ENCODE measurements at regions not wholly inside any gene's neighbourhood (a gene's known extent, or its start where the extent isn't known, plus 50 kb on each side); places are given as distances from the start of the nearest gene placed in this dataset.

DNA sequence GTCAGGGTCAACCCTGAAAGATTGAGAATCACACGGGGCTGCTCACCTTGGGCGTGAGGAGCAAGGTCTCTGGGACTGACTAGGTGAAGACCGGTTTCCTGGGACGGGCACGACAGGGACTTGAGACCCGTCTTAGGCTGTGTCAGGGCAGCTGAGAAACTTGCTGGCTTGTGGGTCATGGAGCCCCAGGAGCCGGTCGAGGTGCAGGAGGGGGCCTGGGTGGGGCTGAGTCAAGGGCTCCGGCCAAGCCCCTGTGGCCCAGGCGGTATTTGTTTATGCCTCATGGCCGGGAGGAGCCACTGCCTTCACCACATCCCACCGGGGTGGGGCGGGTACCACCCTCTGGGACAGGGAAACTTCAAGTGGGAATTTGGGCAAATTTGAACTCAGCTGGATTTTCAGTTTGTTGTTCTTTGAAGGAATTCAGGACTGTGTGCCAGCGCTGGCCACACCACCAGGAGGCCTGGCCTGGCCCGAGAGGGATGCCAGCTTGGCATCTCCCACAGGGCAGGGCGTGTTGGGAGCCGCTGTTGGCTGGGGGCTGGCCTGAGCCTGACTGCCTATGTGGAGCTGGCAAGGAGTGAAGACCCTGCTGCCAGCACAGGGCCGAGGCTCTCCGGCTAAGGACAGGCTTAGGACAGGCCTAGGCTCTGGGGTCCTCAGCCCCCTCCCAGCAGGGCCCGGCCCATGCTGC is 116.1 kb downstream of the METRNL start:
- ChIA-PET CTCF (no interaction called here), POLR2A (no interaction called here)
- H3K4me3 ChIP-seq (ENCODE audit: low read depth, low read length): no peak overlapping the region
- H3K27me3 ChIP-seq (ENCODE audit: control insufficient read depth, insufficient read depth, low read length): no peaks in the 10 kb centered on the region
- no peak for DNase-seq (ENCODE audit: low read depth)
- TF ChIP-seq, protein P1, sequence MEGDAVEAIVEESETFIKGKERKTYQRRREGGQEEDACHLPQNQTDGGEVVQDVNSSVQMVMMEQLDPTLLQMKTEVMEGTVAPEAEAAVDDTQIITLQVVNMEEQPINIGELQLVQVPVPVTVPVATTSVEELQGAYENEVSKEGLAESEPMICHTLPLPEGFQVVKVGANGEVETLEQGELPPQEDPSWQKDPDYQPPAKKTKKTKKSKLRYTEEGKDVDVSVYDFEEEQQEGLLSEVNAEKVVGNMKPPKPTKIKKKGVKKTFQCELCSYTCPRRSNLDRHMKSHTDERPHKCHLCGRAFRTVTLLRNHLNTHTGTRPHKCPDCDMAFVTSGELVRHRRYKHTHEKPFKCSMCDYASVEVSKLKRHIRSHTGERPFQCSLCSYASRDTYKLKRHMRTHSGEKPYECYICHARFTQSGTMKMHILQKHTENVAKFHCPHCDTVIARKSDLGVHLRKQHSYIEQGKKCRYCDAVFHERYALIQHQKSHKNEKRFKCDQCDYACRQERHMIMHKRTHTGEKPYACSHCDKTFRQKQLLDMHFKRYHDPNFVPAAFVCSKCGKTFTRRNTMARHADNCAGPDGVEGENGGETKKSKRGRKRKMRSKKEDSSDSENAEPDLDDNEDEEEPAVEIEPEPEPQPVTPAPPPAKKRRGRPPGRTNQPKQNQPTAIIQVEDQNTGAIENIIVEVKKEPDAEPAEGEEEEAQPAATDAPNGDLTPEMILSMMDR (IDR thresholded peaks at IDR 0.05; ENCODE audit: insufficient read depth, low read depth, low read length): peak; percentile 20; the same call in 1 of the 2 replicates
- no peaks in the 10 kb centered on the region for H3K36me3 ChIP-seq (ENCODE audit: control insufficient read depth, insufficient read depth, low read length)

DNA sequence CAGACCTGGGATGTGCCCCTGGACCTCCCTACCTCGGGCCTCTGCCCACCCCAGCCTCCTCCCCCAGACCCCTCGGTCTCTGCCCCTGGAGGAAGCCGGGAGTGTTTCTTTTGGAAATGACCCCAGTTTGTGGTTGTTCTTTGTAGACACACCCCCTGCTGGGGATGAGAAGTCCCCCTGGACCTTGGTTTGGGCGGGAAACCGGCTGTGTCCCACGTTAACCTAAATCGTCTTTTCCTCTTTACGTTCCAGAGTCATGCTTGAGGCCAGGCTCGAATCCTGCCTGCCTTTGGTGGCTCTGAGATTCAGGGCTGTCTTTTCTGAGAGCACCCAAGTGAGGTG is 116.6 kb downstream of the METRNL start:
- POLR2A ChIA-PET: no interaction called here
- TF ChIP-seq, protein P1 (IDR thresholded peaks at IDR 0.05; ENCODE audit: insufficient read depth, low read depth, low read length): no peak; the same call in 1 of the 2 replicates
- Histone ChIP-seq H3K27me3 (ENCODE audit: control insufficient read depth, insufficient read depth, low read length) (no peaks in the 10 kb centered on the region), H3K36me3 (ENCODE audit: control insufficient read depth, insufficient read depth, low read length) (no peaks in the 10 kb centered on the region), H3K4me3 (ENCODE audit: low read depth, low read length) (no peak overlapping the region)
- peak; percentile 15 for DNase-seq (ENCODE audit: low read depth)
- CTCF ChIA-PET: no interaction called here

- Histone ChIP-seq H3K4me3 (ENCODE audit: low read depth, low read length) (no peak overlapping the region), H3K27me3 (ENCODE audit: control insufficient read depth, insufficient read depth, low read length) (no peaks in the 10 kb centered on the region), H3K36me3 (ENCODE audit: control insufficient read depth, insufficient read depth, low read length) (no peaks in the 10 kb centered on the region)
- POLR2A ChIA-PET: no interaction called here
- DNase-seq (ENCODE audit: low read depth): no peak
- TF ChIP-seq, protein P1 (IDR thresholded peaks at IDR 0.05; ENCODE audit: insufficient read depth, low read depth, low read length): no peak
- CTCF ChIA-PET: no interaction called here
These were observed 117.0 kb downstream of the METRNL start for GRCh38 chr17:83196366-83196765.

GRCh38 chr17:83196973-83197880 is 117.8 kb downstream of the METRNL start:
- peak; percentile 74 for DNase-seq (ENCODE audit: low read depth)
- ChIA-PET POLR2A (interaction anchor here (0.6 kb wide), 1 partner anchor 113 kb away, joined by 3 read pairs; no protein-coding TSS in a partner anchor), CTCF (interaction anchor here (1.1 to 1.2 kb wide), 2 partner anchors 95 to 415 kb away, joined by 3 read pairs; no protein-coding TSS in a partner anchor)
- no peaks in the 10 kb centered on the region for H3K27me3 ChIP-seq (ENCODE audit: control insufficient read depth, insufficient read depth, low read length)
- H3K36me3 ChIP-seq (ENCODE audit: control insufficient read depth, insufficient read depth, low read length): no peaks in the 10 kb centered on the region
- TF ChIP-seq, protein P1 (IDR thresholded peaks at IDR 0.05; ENCODE audit: insufficient read depth, low read depth, low read length): no peak
- no peak overlapping the region for H3K4me3 ChIP-seq (ENCODE audit: low read depth, low read length)
